HCT116 (cell line): ENCODE measurements at regions not wholly inside any gene's neighbourhood (a gene's known extent, or its start where the extent isn't known, plus 50 kb on each side); places are given as distances from the start of the nearest gene placed in this dataset.

Experiments
- CTCF ChIP-seq, 3 experiments: fragments of 200-600 bp in 1 of 3; sonication (generic) in 1 of 3; IDR thresholded peaks in 2 of 3; conservative IDR thresholded peaks in 1 of 3; 2 replicates each; pipeline ENCODE4 v1.5.1; 2012 to 2017; ENCODE audit warnings: low read depth in 2 of 3, low read length in 2 of 3, antibody characterized with exemption in 1 of 3, borderline replicate concordance in 1 of 3, control low read depth in 1 of 3, mild to moderate bottlenecking in 1 of 3, mixed read lengths in 1 of 3, mixed run types in 1 of 3, moderate library complexity in 1 of 3; ENCODE audit not compliant: insufficient read depth in 1 of 3
- SRF ChIP-seq: IDR thresholded peaks from 2 replicates; pipeline ENCODE4 v1.6.1; 2012; ENCODE audit warnings: low read depth

DNA sequence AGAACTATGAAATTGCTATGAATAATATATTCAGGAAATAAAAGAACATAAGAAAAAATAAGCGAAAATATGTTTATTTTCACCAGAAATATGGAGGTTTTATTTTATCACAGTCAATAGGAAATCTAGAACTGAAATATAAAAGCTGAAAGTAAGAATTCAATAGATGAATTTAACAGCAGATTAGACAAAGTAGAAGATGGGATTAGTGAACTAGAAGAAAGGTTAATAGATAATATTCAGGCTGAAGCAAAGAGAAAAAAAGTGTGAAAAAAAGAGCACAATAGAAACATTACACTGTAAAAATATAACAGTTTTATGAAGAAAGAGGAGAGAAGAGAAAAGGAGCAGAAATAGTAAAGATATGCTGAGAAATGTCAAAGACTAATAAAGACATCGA, 1152.1 kb downstream of the FAT4 start:
- no peak for TF ChIP-seq CTCF (IDR thresholded peaks at IDR 0.05 in 2 of 3, conservative IDR thresholded peaks at IDR 0.05 in 1 of 3; ENCODE audit: borderline replicate concordance in 1 of 3, insufficient read depth in 1 of 3, low read depth in 2 of 3, low read length in 2 of 3)
- TF ChIP-seq SRF = no peak
